GM10266 (cell line): ENCODE measurements at regions not wholly inside any gene's neighbourhood (a gene's known extent, or its start where the extent isn't known, plus 50 kb on each side); places are given as distances from the start of the nearest gene placed in this dataset.

Experiments used
- DNase-seq: peaks from one replicate; pipeline ENCODE4 v3.0.0; 2012; ENCODE audit errors: extremely low spot score
- TF ChIP-seq, protein P1 (sequence below): IDR thresholded peaks from 2 replicates; pipeline ENCODE4 v1.5.1; 2012; ENCODE audit warnings: mild to moderate bottlenecking, low read depth; ENCODE audit not compliant: control insufficient read depth, insufficient read depth; ENCODE audit errors: missing control alignments

DNA sequence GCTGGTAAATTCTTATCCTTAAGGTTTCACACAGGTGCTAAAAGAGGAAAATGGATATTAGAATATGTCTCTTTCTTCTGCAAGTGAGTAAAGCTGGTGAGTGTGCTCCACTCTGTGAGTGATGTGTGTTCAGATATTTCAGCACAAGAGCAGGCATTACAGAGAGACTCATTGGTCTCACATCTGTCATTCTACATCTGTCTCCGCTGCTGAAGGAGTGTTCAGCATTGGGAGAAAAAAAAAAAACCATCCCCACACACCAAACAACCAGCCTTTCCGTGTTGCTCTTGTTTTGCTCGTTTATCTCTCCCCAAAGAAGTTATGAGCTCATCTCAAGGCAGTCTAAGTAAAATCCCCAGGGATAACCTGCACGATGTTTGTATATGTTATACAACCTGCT lies 283.9 kb upstream of the SPHKAP start:
- TF ChIP-seq, protein P1, sequence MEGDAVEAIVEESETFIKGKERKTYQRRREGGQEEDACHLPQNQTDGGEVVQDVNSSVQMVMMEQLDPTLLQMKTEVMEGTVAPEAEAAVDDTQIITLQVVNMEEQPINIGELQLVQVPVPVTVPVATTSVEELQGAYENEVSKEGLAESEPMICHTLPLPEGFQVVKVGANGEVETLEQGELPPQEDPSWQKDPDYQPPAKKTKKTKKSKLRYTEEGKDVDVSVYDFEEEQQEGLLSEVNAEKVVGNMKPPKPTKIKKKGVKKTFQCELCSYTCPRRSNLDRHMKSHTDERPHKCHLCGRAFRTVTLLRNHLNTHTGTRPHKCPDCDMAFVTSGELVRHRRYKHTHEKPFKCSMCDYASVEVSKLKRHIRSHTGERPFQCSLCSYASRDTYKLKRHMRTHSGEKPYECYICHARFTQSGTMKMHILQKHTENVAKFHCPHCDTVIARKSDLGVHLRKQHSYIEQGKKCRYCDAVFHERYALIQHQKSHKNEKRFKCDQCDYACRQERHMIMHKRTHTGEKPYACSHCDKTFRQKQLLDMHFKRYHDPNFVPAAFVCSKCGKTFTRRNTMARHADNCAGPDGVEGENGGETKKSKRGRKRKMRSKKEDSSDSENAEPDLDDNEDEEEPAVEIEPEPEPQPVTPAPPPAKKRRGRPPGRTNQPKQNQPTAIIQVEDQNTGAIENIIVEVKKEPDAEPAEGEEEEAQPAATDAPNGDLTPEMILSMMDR: no peak
- no peak for DNase-seq

DNA sequence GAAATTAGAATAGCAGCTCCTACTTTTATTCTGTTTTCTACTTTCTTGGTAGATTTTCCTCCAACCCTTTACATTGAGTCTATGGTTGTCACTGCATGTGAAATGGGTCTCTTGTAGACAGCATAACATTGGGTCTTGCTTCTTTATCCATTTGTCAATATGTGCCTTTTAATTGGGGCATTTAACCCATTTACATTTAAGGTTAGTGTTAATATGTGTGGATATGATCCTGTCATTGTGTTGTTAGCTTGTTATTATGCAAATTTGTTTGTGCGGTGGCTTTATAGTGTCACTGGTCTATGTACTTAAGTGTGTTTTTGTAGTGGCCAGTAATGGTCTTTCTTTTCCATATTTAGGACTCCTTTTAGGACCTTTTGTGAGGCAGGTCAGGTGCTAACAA lies 276.9 kb upstream of the SPHKAP start:
- TF ChIP-seq, protein P1: no peak
- no peak for DNase-seq

DNA sequence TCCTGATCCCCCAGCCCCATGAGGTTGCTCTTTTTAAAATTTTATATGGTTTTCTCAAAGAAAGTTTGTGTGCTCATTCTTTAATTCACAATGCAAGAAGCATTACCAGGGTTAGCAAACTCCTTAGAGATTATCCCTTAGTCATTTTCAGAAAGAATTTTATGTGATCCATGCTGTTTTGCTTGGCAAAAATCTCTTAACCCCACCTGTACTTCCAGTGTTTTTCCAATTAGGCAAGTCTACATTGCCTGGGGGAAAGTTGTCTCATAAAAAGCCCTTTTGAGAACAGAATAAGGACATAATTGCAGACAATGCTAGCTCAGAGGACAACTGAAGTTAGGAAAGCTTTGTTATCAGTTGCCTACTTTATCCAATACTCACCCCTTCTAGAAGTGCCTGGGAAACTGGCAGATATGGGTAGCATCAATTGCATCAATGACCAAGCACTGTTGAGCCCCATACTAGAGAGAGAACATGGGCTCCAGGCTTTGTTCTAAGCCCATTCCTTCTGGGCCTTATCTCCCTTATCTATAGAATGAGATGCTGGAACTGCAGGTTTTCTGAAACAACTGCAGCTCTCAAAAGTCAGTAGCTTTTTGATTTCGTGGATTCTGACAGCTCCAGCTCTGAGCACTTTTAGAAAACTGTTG lies 265.9 kb upstream of the SPHKAP start:
- TF ChIP-seq, protein P1: no peak
- no peak for DNase-seq

DNA sequence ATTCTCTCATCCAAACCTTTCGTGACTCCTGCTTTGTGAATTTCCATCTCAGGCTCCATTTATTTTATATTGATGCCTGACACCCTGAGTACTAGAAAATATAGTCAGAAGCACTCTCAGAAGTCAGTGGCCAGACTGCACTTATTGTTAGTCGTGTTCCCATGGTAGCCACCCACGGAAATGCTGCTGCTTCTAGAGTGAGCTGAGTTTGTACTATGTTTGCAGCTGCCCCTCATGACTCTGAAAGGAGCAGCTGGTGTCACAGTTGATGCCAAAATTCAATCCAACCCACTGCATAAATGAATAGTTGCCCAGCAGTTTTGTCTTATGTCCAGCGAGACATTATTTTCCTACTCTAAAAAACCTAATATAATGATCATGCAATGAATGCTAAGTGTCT lies 265.2 kb upstream of the SPHKAP start:
- TF ChIP-seq, protein P1: no peak
- DNase-seq: no peak

DNA sequence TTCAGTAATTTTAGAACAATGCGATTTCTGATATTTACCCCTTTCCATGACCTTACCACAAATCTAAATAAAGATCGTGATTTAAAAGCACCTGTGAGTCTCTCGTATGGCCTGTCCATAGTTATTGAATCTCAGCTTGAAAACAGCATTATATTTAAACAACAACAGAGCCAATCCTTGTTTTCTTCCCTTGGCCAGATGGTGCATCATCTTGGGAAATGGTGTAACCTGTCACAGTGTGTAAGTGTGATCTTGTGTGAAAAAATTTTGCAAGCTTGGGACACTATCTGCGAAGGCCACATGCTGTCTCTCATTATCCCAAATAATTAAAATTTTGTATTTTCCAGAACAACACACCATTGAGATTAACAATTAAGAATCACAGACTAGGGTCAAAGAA lies 262.7 kb upstream of the SPHKAP start:
- TF ChIP-seq, protein P1: no peak
- no peak for DNase-seq

DNA sequence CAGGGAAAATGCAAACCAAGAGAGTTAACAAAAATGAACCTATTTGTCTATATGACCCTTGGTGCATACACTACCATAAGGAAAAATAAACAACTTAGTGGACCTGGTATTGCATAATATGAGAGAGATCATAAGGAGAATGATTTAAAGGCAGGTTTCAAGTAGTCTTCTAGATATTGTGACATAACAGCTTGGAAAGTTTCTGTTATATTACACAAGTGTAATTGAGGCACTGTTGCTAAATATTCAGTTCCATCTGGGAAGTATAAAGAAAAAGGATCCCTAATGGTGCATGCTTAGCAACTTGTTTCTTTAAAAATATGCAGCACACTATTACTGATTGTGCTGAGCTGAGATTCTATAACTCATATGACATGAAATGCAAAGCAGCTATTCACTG lies 252.2 kb upstream of the SPHKAP start:
- TF ChIP-seq, protein P1: no peak
- DNase-seq: no peak

DNA sequence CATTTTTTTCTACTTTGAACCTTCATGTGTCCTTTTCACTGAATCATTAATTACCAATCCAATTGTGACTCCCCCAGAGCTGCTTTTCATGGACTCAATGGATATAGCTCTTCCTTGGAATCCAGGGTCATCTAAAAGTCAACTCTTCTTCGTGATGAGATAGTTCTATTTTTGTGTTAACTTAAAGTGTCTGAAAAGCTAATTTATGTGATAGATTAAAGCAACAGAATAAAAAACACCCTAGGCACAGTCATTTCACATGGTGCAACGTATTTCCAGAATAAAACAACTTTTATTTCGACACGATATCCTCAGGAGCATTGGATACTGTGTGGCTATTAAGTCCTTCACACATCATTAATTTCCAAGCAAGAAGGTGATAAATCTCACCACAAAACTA lies 250.6 kb upstream of the SPHKAP start:
- no peak for DNase-seq
- TF ChIP-seq, protein P1: no peak
